Cardiac muscle cell (in vitro differentiated cells and primary cell): ENCODE measurements at regions not wholly inside any gene's neighbourhood (a gene's known extent, or its start where the extent isn't known, plus 50 kb on each side); places are given as distances from the start of the nearest gene placed in this dataset.

ENCODE experiments used
- DNase-seq, 2 donors: peaks; one replicate each; pipeline versions ENCODE4 v3.0.0 to v3.0.0-alpha.2; 2010 to 2017; ENCODE audit warnings: low read depth in 1 of 2, low spot score in 1 of 2
- H3K27ac ChIP-seq: fragments of 200-600 bp; sonication (generic); 2 replicates; pipeline ENCODE4 v1.5.1; 2016
- H3K27me3 ChIP-seq: fragments of 200-600 bp; sonication (generic); 2 replicates; pipeline ENCODE4 v1.6.0; 2016; ENCODE audit warnings: control low read depth
- H3K36me3 ChIP-seq: fragments of 200-600 bp; sonication (generic); 2 replicates; pipeline ENCODE4 v1.5.1; 2016; ENCODE audit warnings: control low read depth
- H3K4me1 ChIP-seq: fragments of 200-600 bp; sonication (generic); 2 replicates; pipeline ENCODE4 v1.8.1; 2017; ENCODE audit warnings: low read depth, mild to moderate bottlenecking, mixed run types
- H3K4me3 ChIP-seq: fragments of 200-600 bp; sonication (generic); 2 replicates; pipeline ENCODE4 v1.5.1; 2016; ENCODE audit warnings: mild to moderate bottlenecking
- H3K9me3 ChIP-seq: fragments of 200-600 bp; sonication (generic); 2 replicates; pipeline ENCODE4 v1.5.1; 2017; ENCODE audit warnings: low read depth, mild to moderate bottlenecking, control low read depth
- CTCF ChIP-seq: IDR thresholded peaks from 2 replicates; pipeline ENCODE4 v1.5.1; 2012; ENCODE audit warnings: low read depth, mild to moderate bottlenecking, low read length

- H3K4me3 ChIP-seq, result no peak overlapping the region
- H3K36me3 ChIP-seq, result no peaks in the 10 kb centered on the region
Observed at GRCh38 chr15:39287322-39288195, 293.3 kb upstream of the THBS1 start.

GRCh38 chr15:39290711-39291435 is 290.0 kb upstream of the THBS1 start:
- H3K4me3 ChIP-seq, result no peak overlapping the region
- no peak for DNase-seq
- no peaks in the 10 kb centered on the region for H3K9me3 ChIP-seq
- H3K27ac ChIP-seq, result no peak overlapping the region
- no peaks in the 10 kb centered on the region for H3K36me3 ChIP-seq
- no peak for TF ChIP-seq CTCF
- H3K27me3 ChIP-seq, result no peaks in the 10 kb centered on the region
- peaks cover 8% of the 10 kb centered on the region for H3K4me1 ChIP-seq

More at GRCh38 chr15:39287322-39288195, 293.3 kb upstream of the THBS1 start:
- peaks cover 22% of the 10 kb centered on the region for H3K4me1 ChIP-seq
- TF ChIP-seq CTCF, result no peak
- DNase-seq, result no peak
- no peaks in the 10 kb centered on the region for H3K27me3 ChIP-seq
- no peak overlapping the region for H3K27ac ChIP-seq
- H3K9me3 ChIP-seq, result no peaks in the 10 kb centered on the region

GRCh38 chr15:39291690-39292089 is 289.2 kb upstream of the THBS1 start:
- DNase-seq, result no peak
- Histone ChIP-seq H3K27me3 (no peaks in the 10 kb centered on the region), H3K9me3 (no peaks in the 10 kb centered on the region), H3K36me3 (no peaks in the 10 kb centered on the region), H3K4me1 (peaks cover 8% of the 10 kb centered on the region), H3K4me3 (no peak overlapping the region), H3K27ac (no peak overlapping the region)
- TF ChIP-seq CTCF, result no peak

- H3K4me1 ChIP-seq, result peaks cover 5% of the 10 kb centered on the region
- no peaks in the 10 kb centered on the region for H3K9me3 ChIP-seq
- H3K27me3 ChIP-seq, result no peaks in the 10 kb centered on the region
- no peak for DNase-seq
- H3K4me3 ChIP-seq, result no peak overlapping the region
- H3K36me3 ChIP-seq, result no peaks in the 10 kb centered on the region
- H3K27ac ChIP-seq, result no peak overlapping the region
- no peak for TF ChIP-seq CTCF
Observed at GRCh38 chr15:39296955-39297354, 283.9 kb upstream of the THBS1 start.

- peaks cover 5% of the 10 kb centered on the region for H3K4me1 ChIP-seq
- no peak overlapping the region for H3K27ac ChIP-seq
- DNase-seq, result no peak
- no peak overlapping the region for H3K4me3 ChIP-seq
- no peaks in the 10 kb centered on the region for H3K36me3 ChIP-seq
- no peaks in the 10 kb centered on the region for H3K9me3 ChIP-seq
- no peak for TF ChIP-seq CTCF
- H3K27me3 ChIP-seq, result no peaks in the 10 kb centered on the region
Observed at GRCh38 chr15:39298271-39298962, 282.5 kb upstream of the THBS1 start.
